Caco-2 (cell line): ENCODE measurements at regions not wholly inside any gene's neighbourhood (a gene's known extent, or its start where the extent isn't known, plus 50 kb on each side); places are given as distances from the start of the nearest gene placed in this dataset.

ENCODE experiments used
- BruUV-seq: library from RNA; stranded (reverse); fragments of 400-500 nt; replicated peaks from 2 replicates; lab custom pipeline; 2021; lab: Mats Ljungman, UMichigan
- CTCF ChIA-PET: fragments of 300-600 bp; sonication (Branson Sonifier 250); formaldehyde crosslinking; loops from one replicate; lab custom pipeline; 2022; ENCODE audit warnings: antibody characterized with exemption; lab: Charles Lee
- POLR2A ChIA-PET: fragments of 300-600 bp; sonication (Branson Sonifier 250); formaldehyde crosslinking; loops from one replicate; lab custom pipeline; 2022; ENCODE audit warnings: antibody characterized with exemption; lab: Charles Lee
- DNase-seq, 2 experiments: peaks; one replicate each; pipeline versions ENCODE4 v3.0.0 to v3.0.0-alpha.2; 2020 to 2022
- H3K27me3 ChIP-seq: replicated peaks from 2 replicates; pipeline ENCODE4 v1.6.0; 2011; ENCODE audit warnings: low read length; ENCODE audit not compliant: control insufficient read depth, insufficient read depth
- H3K36me3 ChIP-seq: 2 replicates; pipeline ENCODE4 v1.5.1; 2011; ENCODE audit warnings: low read length; ENCODE audit not compliant: control insufficient read depth, insufficient read depth
- H3K4me1 ChIP-seq: fragments of 250-450 bp; sonication (Bioruptor Pico); 2 replicates; pipeline ENCODE4 v1.5.1; 2020; ENCODE audit warnings: mild to moderate bottlenecking
- H3K4me3 ChIP-seq: 2 replicates; pipeline ENCODE4 v1.5.1; 2011; ENCODE audit warnings: low read depth, mild to moderate bottlenecking, control low read depth, low read length
- H3K9me3 ChIP-seq: fragments of 250-450 bp; sonication (Bioruptor Pico); 2 replicates; pipeline ENCODE4 v1.5.1; 2020; ENCODE audit warnings: mild to moderate bottlenecking, moderate library complexity
- H3K27ac Mint-ChIP-seq: one replicate; pipeline ENCODE4 v1.8.0; 2022; ENCODE audit warnings: mixed read lengths; ENCODE audit not compliant: unreplicated experiment
- H3K27me3 Mint-ChIP-seq: one replicate; pipeline ENCODE4 v1.8.0; 2022; ENCODE audit warnings: mixed read lengths; ENCODE audit not compliant: insufficient read depth, unreplicated experiment
- H3K36me3 Mint-ChIP-seq: one replicate; pipeline ENCODE4 v1.8.0; 2022; ENCODE audit warnings: mild to moderate bottlenecking, mixed read lengths; ENCODE audit not compliant: insufficient read depth, unreplicated experiment
- H3K4me1 Mint-ChIP-seq: one replicate; pipeline ENCODE4 v1.8.0; 2022; ENCODE audit warnings: low read depth, mixed read lengths; ENCODE audit not compliant: unreplicated experiment
- H3K4me3 Mint-ChIP-seq: one replicate; pipeline ENCODE4 v1.8.0; 2022; ENCODE audit warnings: mild to moderate bottlenecking, moderate library complexity, mixed read lengths; ENCODE audit not compliant: unreplicated experiment
- H3K9me3 Mint-ChIP-seq: one replicate; pipeline ENCODE4 v1.8.0; 2022; ENCODE audit warnings: mixed read lengths; ENCODE audit not compliant: unreplicated experiment
- intact Hi-C: fragments of 100-400 bp; cut with micrococcal nuclease; formaldehyde crosslinking; loops from one replicate; pipeline ENCODE4 v1.10.0; 2022; ENCODE audit not compliant: unreplicated experiment
- TF ChIP-seq, protein P1 (sequence below), 2 experiments: fragments of 200-600 bp in 1 of 2; IDR thresholded peaks; 1 replicate in 1 of 2; 2 replicates in 1 of 2; pipeline versions ENCODE4 v1.5.1 to v1.8.0; 2011 to 2022; ENCODE audit warnings: antibody characterized with exemption in 1 of 2, control low read depth in 1 of 2, inconsistent platforms in 1 of 2, low read depth in 1 of 2, low read length in 1 of 2, mild to moderate bottlenecking in 1 of 2, moderate library complexity in 1 of 2; ENCODE audit not compliant: insufficient read depth in 1 of 2, severe bottlenecking in 1 of 2, unreplicated experiment in 1 of 2

DNA sequence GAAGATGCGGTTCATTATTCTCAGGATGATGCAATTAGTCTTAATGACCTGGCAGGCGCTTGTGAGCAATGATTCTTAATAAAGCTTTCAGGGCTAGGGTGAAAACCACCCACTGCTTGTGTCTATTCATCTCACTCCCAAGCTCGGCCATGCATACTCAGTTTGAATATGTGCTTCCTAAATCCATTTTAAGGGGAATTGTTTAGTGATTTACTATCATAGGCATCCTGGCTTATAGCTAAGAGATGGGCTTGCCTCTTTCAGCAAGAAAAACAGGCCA lies 141.1 kb upstream of the SLC24A3 start:
- no peaks in the 10 kb centered on the region for H3K4me1 ChIP-seq
- H3K9me3 Mint-ChIP-seq: peaks cover 9% of the 10 kb centered on the region
- intact Hi-C loops: no loop called here
- H3K27me3 ChIP-seq: no peaks in the 10 kb centered on the region
- H3K36me3 Mint-ChIP-seq: no peaks in the 10 kb centered on the region
- DNase-seq: no peak
- peaks cover 9% of the 10 kb centered on the region for H3K27me3 Mint-ChIP-seq
- H3K36me3 ChIP-seq: no peaks in the 10 kb centered on the region
- no peak overlapping the region for H3K4me3 Mint-ChIP-seq
- no TSS peak for BruUV-seq
- H3K4me3 ChIP-seq: no peak overlapping the region
- ChIA-PET POLR2A (no interaction called here), CTCF (no interaction called here)
- H3K9me3 ChIP-seq: peaks cover 3% of the 10 kb centered on the region; the same call in 1 of the 2 replicates
- H3K27ac Mint-ChIP-seq: no peak overlapping the region
- no peaks in the 10 kb centered on the region for H3K4me1 Mint-ChIP-seq
- TF ChIP-seq, protein P1, sequence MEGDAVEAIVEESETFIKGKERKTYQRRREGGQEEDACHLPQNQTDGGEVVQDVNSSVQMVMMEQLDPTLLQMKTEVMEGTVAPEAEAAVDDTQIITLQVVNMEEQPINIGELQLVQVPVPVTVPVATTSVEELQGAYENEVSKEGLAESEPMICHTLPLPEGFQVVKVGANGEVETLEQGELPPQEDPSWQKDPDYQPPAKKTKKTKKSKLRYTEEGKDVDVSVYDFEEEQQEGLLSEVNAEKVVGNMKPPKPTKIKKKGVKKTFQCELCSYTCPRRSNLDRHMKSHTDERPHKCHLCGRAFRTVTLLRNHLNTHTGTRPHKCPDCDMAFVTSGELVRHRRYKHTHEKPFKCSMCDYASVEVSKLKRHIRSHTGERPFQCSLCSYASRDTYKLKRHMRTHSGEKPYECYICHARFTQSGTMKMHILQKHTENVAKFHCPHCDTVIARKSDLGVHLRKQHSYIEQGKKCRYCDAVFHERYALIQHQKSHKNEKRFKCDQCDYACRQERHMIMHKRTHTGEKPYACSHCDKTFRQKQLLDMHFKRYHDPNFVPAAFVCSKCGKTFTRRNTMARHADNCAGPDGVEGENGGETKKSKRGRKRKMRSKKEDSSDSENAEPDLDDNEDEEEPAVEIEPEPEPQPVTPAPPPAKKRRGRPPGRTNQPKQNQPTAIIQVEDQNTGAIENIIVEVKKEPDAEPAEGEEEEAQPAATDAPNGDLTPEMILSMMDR (IDR thresholded peaks at IDR 0.05; ENCODE audit: insufficient read depth in 1 of 2, low read depth in 1 of 2, low read length in 1 of 2, severe bottlenecking in 1 of 2, unreplicated experiment in 1 of 2): no peak

GRCh38 chr20:19071902-19072498 lies 140.4 kb upstream of the SLC24A3 start:
- H3K36me3 ChIP-seq: no peaks in the 10 kb centered on the region
- intact Hi-C loops: no loop called here

GRCh38 chr20:19072988-19073387 lies 139.5 kb upstream of the SLC24A3 start:
- no peaks in the 10 kb centered on the region for H3K4me1 Mint-ChIP-seq
- BruUV-seq: no TSS peak
- peaks cover 9% of the 10 kb centered on the region for H3K9me3 Mint-ChIP-seq

More at GRCh38 chr20:19071902-19072498, 140.4 kb upstream of the SLC24A3 start:
- no TSS peak for BruUV-seq
- Mint-ChIP-seq H3K4me1 (no peaks in the 10 kb centered on the region), H3K36me3 (no peaks in the 10 kb centered on the region), H3K27ac (no peak overlapping the region), H3K4me3 (no peak overlapping the region), H3K27me3 (peaks cover 9% of the 10 kb centered on the region), H3K9me3 (peaks cover 9% of the 10 kb centered on the region)
- ChIA-PET CTCF (no interaction called here), POLR2A (no interaction called here)
- no peaks in the 10 kb centered on the region for H3K4me1 ChIP-seq
- H3K4me3 ChIP-seq: no peak overlapping the region
- H3K27me3 ChIP-seq: no peaks in the 10 kb centered on the region
- H3K9me3 ChIP-seq: peaks cover 3% of the 10 kb centered on the region; the same call in 1 of the 2 replicates
- no peak for DNase-seq
- TF ChIP-seq, protein P1 (IDR thresholded peaks at IDR 0.05; ENCODE audit: insufficient read depth in 1 of 2, low read depth in 1 of 2, low read length in 1 of 2, severe bottlenecking in 1 of 2, unreplicated experiment in 1 of 2): no peak

More at GRCh38 chr20:19072988-19073387, 139.5 kb upstream of the SLC24A3 start:
- intact Hi-C loops: no loop called here
- Histone ChIP-seq H3K9me3 (no peaks in the 10 kb centered on the region), H3K27me3 (no peaks in the 10 kb centered on the region), H3K4me3 (no peak overlapping the region), H3K36me3 (no peaks in the 10 kb centered on the region), H3K4me1 (no peaks in the 10 kb centered on the region)
- no peaks in the 10 kb centered on the region for H3K36me3 Mint-ChIP-seq
- peaks cover 14% of the 10 kb centered on the region for H3K27me3 Mint-ChIP-seq
- TF ChIP-seq, protein P1 (IDR thresholded peaks at IDR 0.05; ENCODE audit: insufficient read depth in 1 of 2, low read depth in 1 of 2, low read length in 1 of 2, severe bottlenecking in 1 of 2, unreplicated experiment in 1 of 2): no peak
- CTCF ChIA-PET: no interaction called here
- no peak overlapping the region for H3K4me3 Mint-ChIP-seq
- POLR2A ChIA-PET: no interaction called here
- H3K27ac Mint-ChIP-seq: no peak overlapping the region
- no peak for DNase-seq
